ENCODE measurements at regions not wholly inside any gene's neighbourhood (a gene's known extent, or its start where the extent isn't known, plus 50 kb on each side); places are given as distances from the start of the nearest gene placed in this dataset.

DNA sequence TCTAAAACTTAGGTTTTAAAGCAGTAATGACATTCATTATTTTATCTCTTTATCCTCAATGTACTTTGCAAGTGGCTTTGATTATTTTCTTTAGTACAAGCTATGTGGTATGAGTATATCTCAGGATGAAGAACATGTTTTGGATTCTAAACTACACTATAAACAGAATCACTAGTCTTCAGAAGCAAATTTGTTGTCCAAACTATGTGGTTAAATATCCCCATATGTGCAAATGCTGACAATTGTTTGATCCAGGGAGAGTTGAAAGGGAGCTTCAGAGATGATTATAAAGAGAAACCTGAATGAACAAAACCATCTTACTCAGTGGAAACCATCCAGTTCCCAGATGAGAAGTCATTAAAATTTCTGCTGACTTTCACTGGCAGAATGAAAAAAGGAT lies 179.3 kb downstream of the MDFIC start:
- CTCF ChIA-PET, result interaction anchor here (1.5 kb wide), 1 partner anchor 235 kb away, joined by 3 read pairs; no protein-coding TSS in a partner anchor
- Histone ChIP-seq H4K20me1 (ENCODE audit: control insufficient read depth, insufficient read depth) (no peaks in the 10 kb centered on the region), H3K79me2 (ENCODE audit: control insufficient read depth, insufficient read depth, low read length) (no peaks in the 10 kb centered on the region), H3K27ac (ENCODE audit: control insufficient read depth, insufficient read depth) (no peak overlapping the region), H3K9me3 (replicated peaks; ENCODE audit: control insufficient read depth, insufficient read depth, low read length) (no peaks in the 10 kb centered on the region), H3K27me3 (replicated peaks in 1 of 2; ENCODE audit: control insufficient read depth in 2 of 2, insufficient read depth in 2 of 2, low read length in 1 of 2) (no peaks in the 10 kb centered on the region), H3K4me1 (ENCODE audit: control insufficient read depth, insufficient read depth, low read length) (no peaks in the 10 kb centered on the region), H3K4me3 (no peak overlapping the region), H3K36me3 (ENCODE audit: control insufficient read depth in 2 of 2, insufficient read depth in 2 of 2, low read length in 1 of 2) (no peaks in the 10 kb centered on the region), H3K4me2 (ENCODE audit: control insufficient read depth, insufficient read depth) (no peak overlapping the region), H2AFZ (ENCODE audit: control insufficient read depth, low read depth, low read length) (no peak overlapping the region), H3K9ac (ENCODE audit: control insufficient read depth, insufficient read depth, low read length) (no peak overlapping the region)
- in situ Hi-C loops (cut with MboI) (no loop called here), intact Hi-C loops (cut with micrococcal nuclease; ENCODE audit: unreplicated experiment) (no loop called here)
- TF ChIP-seq POLR2A (IDR thresholded peaks at IDR 0.05; ENCODE audit: low read depth, low read length) (no peak), IKZF2 (IDR thresholded peaks at IDR 0.05) (no peak), NBN (IDR thresholded peaks at IDR 0.05) (no peak), EP300 (IDR thresholded peaks at IDR 0.05; ENCODE audit: borderline replicate concordance in 1 of 2, control insufficient read depth in 1 of 2, low read depth in 2 of 2, low read length in 2 of 2) (no peak), ZNF622 (IDR thresholded peaks at IDR 0.05) (no peak), BHLHE40 (IDR thresholded peaks at IDR 0.05; ENCODE audit: borderline replicate concordance in 1 of 2, low read depth in 2 of 2, low read length in 1 of 2) (no peak), TCF7 (IDR thresholded peaks at IDR 0.05; ENCODE audit: borderline replicate concordance) (no peak), CREM (IDR thresholded peaks at IDR 0.05; ENCODE audit: low read depth) (no peak), SMAD1 (IDR thresholded peaks at IDR 0.05; ENCODE audit: low read depth, partially characterized antibody) (no peak), NFIC (IDR thresholded peaks at IDR 0.05; ENCODE audit: low read depth, low read length) (no peak), MEF2A (IDR thresholded peaks at IDR 0.05; ENCODE audit: insufficient read depth, low read depth, low read length) (no peak), ESRRA (IDR thresholded peaks at IDR 0.05; ENCODE audit: low read length) (no peak), CHD4 (IDR thresholded peaks at IDR 0.05) (no peak), ZNF207 (IDR thresholded peaks at IDR 0.05; ENCODE audit: borderline replicate concordance) (no peak)
- TF ChIP-seq, protein P1, sequence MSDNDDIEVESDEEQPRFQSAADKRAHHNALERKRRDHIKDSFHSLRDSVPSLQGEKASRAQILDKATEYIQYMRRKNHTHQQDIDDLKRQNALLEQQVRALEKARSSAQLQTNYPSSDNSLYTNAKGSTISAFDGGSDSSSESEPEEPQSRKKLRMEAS (IDR thresholded peaks at IDR 0.05; ENCODE audit: low read depth, low read length), result no peak
- TF ChIP-seq, protein P2, sequence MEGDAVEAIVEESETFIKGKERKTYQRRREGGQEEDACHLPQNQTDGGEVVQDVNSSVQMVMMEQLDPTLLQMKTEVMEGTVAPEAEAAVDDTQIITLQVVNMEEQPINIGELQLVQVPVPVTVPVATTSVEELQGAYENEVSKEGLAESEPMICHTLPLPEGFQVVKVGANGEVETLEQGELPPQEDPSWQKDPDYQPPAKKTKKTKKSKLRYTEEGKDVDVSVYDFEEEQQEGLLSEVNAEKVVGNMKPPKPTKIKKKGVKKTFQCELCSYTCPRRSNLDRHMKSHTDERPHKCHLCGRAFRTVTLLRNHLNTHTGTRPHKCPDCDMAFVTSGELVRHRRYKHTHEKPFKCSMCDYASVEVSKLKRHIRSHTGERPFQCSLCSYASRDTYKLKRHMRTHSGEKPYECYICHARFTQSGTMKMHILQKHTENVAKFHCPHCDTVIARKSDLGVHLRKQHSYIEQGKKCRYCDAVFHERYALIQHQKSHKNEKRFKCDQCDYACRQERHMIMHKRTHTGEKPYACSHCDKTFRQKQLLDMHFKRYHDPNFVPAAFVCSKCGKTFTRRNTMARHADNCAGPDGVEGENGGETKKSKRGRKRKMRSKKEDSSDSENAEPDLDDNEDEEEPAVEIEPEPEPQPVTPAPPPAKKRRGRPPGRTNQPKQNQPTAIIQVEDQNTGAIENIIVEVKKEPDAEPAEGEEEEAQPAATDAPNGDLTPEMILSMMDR (IDR thresholded peaks at IDR 0.05 in 2 of 3, conservative IDR thresholded peaks at IDR 0.05 in 1 of 3; ENCODE audit: control insufficient read depth in 2 of 3, extremely low read depth in 1 of 3, insufficient read depth in 1 of 3, low read depth in 3 of 3, low read length in 3 of 3), result no peak
- TF ChIP-seq, protein P3, sequence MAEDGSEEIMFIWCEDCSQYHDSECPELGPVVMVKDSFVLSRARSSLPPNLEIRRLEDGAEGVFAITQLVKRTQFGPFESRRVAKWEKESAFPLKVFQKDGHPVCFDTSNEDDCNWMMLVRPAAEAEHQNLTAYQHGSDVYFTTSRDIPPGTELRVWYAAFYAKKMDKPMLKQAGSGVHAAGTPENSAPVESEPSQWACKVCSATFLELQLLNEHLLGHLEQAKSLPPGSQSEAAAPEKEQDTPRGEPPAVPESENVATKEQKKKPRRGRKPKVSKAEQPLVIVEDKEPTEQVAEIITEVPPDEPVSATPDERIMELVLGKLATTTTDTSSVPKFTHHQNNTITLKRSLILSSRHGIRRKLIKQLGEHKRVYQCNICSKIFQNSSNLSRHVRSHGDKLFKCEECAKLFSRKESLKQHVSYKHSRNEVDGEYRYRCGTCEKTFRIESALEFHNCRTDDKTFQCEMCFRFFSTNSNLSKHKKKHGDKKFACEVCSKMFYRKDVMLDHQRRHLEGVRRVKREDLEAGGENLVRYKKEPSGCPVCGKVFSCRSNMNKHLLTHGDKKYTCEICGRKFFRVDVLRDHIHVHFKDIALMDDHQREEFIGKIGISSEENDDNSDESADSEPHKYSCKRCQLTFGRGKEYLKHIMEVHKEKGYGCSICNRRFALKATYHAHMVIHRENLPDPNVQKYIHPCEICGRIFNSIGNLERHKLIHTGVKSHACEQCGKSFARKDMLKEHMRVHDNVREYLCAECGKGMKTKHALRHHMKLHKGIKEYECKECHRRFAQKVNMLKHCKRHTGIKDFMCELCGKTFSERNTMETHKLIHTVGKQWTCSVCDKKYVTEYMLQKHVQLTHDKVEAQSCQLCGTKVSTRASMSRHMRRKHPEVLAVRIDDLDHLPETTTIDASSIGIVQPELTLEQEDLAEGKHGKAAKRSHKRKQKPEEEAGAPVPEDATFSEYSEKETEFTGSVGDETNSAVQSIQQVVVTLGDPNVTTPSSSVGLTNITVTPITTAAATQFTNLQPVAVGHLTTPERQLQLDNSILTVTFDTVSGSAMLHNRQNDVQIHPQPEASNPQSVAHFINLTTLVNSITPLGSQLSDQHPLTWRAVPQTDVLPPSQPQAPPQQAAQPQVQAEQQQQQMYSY (CRISPR knock-in tag; IDR thresholded peaks at IDR 0.05), result no peak
- no peak for ATAC-seq
- RAD21 ChIA-PET (ENCODE audit: unreplicated experiment), result no interaction called here
- SMC1A ChIA-PET (ENCODE audit: uncharacterized antibody, unreplicated experiment), result interaction anchor here (1.0 kb wide), 1 partner anchor 13 kb away, joined by 3 read pairs; no protein-coding TSS in a partner anchor
- DNase-seq (ENCODE audit: low read depth, low spot score), result no peak
- POLR2A ChIA-PET, result no interaction called here
- BruUV-seq (replicated peaks), result no TSS peak
- no peak for FAIRE-seq
